ENCODE measurements at regions not wholly inside any gene's neighbourhood (a gene's known extent, or its start where the extent isn't known, plus 50 kb on each side); places are given as distances from the start of the nearest gene placed in this dataset.

- DNase-seq = no peak
Observed at GRCh38 chr2:16180631-16181030, 240.3 kb downstream of the MYCN start.

- DNase-seq = no peak
Observed at GRCh38 chr2:16179701-16180416, 239.5 kb downstream of the MYCN start.

GRCh38 chr2:16178551-16179130 is 238.3 kb downstream of the MYCN start:
- no peak for DNase-seq

GRCh38 chr2:16177671-16178180 is 237.4 kb downstream of the MYCN start:
- DNase-seq = no peak

GRCh38 chr2:16176971-16177480 is 236.7 kb downstream of the MYCN start:
- DNase-seq = no peak

- DNase-seq = no peak
Observed at GRCh38 chr2:16175247-16175825, 235.0 kb downstream of the MYCN start.

GRCh38 chr2:16174693-16175045 is 234.3 kb downstream of the MYCN start:
- DNase-seq = no peak

- no peak for DNase-seq
Observed at GRCh38 chr2:16173893-16174692, 233.7 kb downstream of the MYCN start.

- DNase-seq = no peak
Observed at GRCh38 chr2:16172324-16173175, 232.2 kb downstream of the MYCN start.

- DNase-seq = no peak
Observed at GRCh38 chr2:16171425-16171920, 231.1 kb downstream of the MYCN start.

- DNase-seq = no peak
Observed at GRCh38 chr2:16170675-16171424, 230.5 kb downstream of the MYCN start.

- DNase-seq = no peak
Observed at GRCh38 chr2:16169381-16169960, 229.1 kb downstream of the MYCN start.

- DNase-seq = no peak
Observed at GRCh38 chr2:16168506-16169264, 228.3 kb downstream of the MYCN start.

GRCh38 chr2:16167870-16168426 is 227.6 kb downstream of the MYCN start:
- DNase-seq = no peak

- no peak for DNase-seq
Observed at GRCh38 chr2:16167451-16167861, 227.1 kb downstream of the MYCN start.

- no peak for DNase-seq
Observed at GRCh38 chr2:16166327-16166981, 226.1 kb downstream of the MYCN start.

- no peak for DNase-seq
Observed at GRCh38 chr2:16165518-16166326, 225.4 kb downstream of the MYCN start.

- DNase-seq = no peak
Observed at GRCh38 chr2:16162491-16163040, 222.2 kb downstream of the MYCN start.
